Dedifferentiated amniotic fluid mesenchymal stem cell (primary cell): ENCODE measurements at regions not wholly inside any gene's neighbourhood (a gene's known extent, or its start where the extent isn't known, plus 50 kb on each side); places are given as distances from the start of the nearest gene placed in this dataset.

ENCODE experiments used
- DNase-seq: peaks from one replicate; pipeline ENCODE4 v3.0.0-alpha.2; 2016; ENCODE audit errors: extremely low spot score

- DNase-seq, result no peak
Measured at GRCh38 chr5:175285261-175285660, 158.7 kb downstream of the DRD1 start.

- DNase-seq, result no peak
Measured at GRCh38 chr5:175284806-175285205, 159.2 kb downstream of the DRD1 start.

GRCh38 chr5:175282611-175283225 lies 161.3 kb downstream of the DRD1 start:
- no peak for DNase-seq

GRCh38 chr5:175281714-175282113 lies 162.3 kb downstream of the DRD1 start:
- DNase-seq, result no peak

- DNase-seq, result no peak
Measured at GRCh38 chr5:175281257-175281656, 162.7 kb downstream of the DRD1 start.

GRCh38 chr5:175279506-175279905 lies 164.5 kb downstream of the DRD1 start:
- no peak for DNase-seq

- DNase-seq, result no peak
Measured at GRCh38 chr5:175275748-175276147, 168.2 kb downstream of the DRD1 start.

GRCh38 chr5:175275097-175275496 lies 168.9 kb downstream of the DRD1 start:
- DNase-seq, result no peak

- DNase-seq, result no peak
Measured at GRCh38 chr5:175274171-175274570, 169.8 kb downstream of the DRD1 start.

- no peak for DNase-seq
Measured at GRCh38 chr5:175264406-175264805, 179.6 kb downstream of the DRD1 start.

GRCh38 chr5:175263776-175264175 lies 180.2 kb downstream of the DRD1 start:
- DNase-seq, result no peak

GRCh38 chr5:175261526-175261925 lies 182.5 kb downstream of the DRD1 start:
- no peak for DNase-seq

- no peak for DNase-seq
Measured at GRCh38 chr5:175261037-175261436, 182.9 kb downstream of the DRD1 start.

- DNase-seq, result no peak
Measured at GRCh38 chr5:175257847-175258194, 186.2 kb downstream of the DRD1 start.

- DNase-seq, result no peak
Measured at GRCh38 chr5:175257128-175257846, 186.7 kb downstream of the DRD1 start.

- no peak for DNase-seq
Measured at GRCh38 chr5:175254155-175254554, 189.8 kb downstream of the DRD1 start.

- DNase-seq, result no peak
Measured at GRCh38 chr5:175253597-175253996, 190.4 kb downstream of the DRD1 start.

GRCh38 chr5:175252234-175252805 lies 191.7 kb downstream of the DRD1 start:
- no peak for DNase-seq

GRCh38 chr5:175250426-175250825 lies 193.6 kb downstream of the DRD1 start:
- no peak for DNase-seq

- no peak for DNase-seq
Measured at GRCh38 chr5:175248416-175248905, 195.5 kb downstream of the DRD1 start.

GRCh38 chr5:175246889-175247520 lies 197.0 kb downstream of the DRD1 start:
- DNase-seq, result no peak

GRCh38 chr5:175246242-175246888 lies 197.6 kb downstream of the DRD1 start:
- DNase-seq, result no peak
